Stimulated activated CD8-positive, alpha-beta memory T cell treated with anti-CD3 and anti-CD28 coated beads, Interleukin-15, amount 100 ng/mL, for 48 hours (primary cell): ENCODE measurements at regions not wholly inside any gene's neighbourhood (a gene's known extent, or its start where the extent isn't known, plus 50 kb on each side); places are given as distances from the start of the nearest gene placed in this dataset.

ENCODE experiments used
- DNase-seq, 2 donors: peaks; one replicate each; pipeline ENCODE4 v3.0.0-alpha.2; 2020; ENCODE audit warnings: low read depth in 2 of 2

DNA sequence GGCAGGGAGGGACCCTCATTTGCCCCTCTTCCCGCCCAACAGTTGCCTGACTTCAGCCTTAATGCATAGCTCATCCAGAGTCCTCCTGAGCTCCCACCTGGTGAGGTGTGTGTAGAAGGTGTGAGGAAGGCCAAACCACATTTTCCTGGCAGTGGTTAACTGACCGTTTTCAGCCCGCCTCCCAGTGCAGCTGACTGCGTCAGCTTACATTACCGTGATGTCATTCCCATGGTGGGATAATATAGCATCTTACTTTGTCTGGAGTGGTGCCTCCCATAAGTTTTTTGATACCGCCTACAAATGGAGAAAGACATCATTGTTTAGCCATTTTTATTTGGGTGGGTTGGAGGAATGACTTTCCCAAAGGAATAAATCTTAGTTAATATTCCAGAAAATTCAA is 151.9 kb downstream of the C9orf152 start:
- DNase-seq, result no peak

- DNase-seq, result no peak
Measured at GRCh38 chr9:110058304-110058953, 149.5 kb downstream of the C9orf152 start.

DNA sequence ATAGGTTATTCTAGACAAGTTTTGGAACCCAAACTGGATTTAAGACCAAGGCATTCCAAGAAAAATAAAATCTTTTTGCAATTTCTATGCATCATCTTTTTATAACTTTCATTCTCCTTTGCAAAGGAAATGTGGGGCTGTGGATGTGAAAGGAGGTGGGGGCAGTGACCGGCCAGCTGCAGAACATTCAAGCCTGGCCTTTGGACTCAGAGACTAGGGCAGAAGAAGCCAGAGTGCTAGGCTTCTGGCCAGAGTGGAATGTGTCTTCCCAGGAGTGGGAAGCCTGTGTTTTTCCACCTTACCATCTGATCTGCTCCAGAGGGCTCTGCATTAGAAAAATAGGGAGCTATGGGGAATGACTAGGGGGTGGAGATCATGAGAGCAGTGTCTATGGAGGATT is 148.5 kb downstream of the C9orf152 start:
- DNase-seq, result no peak

GRCh38 chr9:110064803-110065202 is 143.2 kb downstream of the C9orf152 start:
- no peak for DNase-seq

GRCh38 chr9:110065532-110065931 is 142.4 kb downstream of the C9orf152 start:
- no peak for DNase-seq

- DNase-seq, result no peak
Measured at GRCh38 chr9:110066929-110067716, 140.8 kb downstream of the C9orf152 start.

DNA sequence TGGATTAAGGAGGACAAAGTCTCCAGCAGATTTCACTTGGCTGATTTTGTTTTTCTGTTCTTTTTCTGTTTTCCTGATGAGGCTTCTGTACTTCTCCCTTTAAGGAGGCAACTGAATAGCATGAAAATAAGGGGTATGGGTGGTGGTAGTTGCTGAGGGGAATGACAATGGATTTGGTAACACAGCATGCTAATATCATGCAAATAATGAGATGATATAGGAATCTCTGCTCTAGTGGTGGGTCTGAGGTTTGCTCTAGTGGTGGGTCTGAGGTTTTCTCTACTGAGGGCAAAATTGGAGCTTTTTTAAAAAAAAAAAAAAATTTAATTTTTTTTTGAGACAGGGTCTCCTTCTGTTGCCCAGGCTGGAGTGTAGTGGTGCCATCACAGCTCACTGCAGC is 139.7 kb downstream of the C9orf152 start:
- no peak for DNase-seq

DNA sequence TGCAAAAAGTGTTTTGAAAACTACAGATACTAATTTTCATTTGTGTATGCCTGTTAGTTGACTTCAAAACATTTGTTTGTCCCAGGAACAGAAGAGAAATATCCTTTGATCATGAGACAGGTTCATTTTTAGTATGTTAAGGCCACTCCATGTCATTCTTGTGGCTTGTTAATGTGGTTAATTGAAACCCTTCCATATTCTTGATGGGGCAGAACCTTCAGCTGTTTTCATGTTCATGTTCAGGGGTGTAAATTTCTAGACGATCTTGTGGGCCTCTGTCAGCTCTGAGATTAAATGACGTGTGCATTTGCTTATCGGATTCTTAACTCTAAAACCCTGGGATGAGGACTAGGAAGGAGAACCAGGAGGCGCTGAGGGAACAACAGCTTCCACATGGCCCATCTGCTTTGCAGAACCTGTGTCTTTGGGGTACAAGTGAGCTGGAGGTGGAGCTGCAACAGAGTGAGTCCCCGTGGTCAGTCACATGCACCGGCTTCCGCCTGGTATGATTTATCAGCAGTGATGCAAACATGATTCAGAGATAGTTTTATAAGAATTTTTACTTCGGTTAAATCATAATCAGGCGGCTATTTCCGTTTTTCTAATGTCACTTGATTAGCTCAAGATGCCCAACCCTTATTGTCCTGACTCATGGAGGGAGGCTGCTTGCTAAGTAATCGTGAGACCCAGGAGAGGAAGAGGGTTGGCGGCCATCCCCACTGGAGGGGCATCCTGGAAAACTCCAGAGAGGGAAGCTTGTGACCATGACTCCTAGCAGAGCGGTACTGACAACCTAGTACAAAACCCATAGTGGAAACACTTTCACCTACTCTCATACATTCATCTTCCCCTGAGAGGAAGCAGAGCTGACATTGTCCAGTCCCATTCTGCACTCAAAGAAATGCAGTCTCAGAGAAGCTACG is 138.4 kb downstream of the C9orf152 start:
- DNase-seq, result no peak

DNA sequence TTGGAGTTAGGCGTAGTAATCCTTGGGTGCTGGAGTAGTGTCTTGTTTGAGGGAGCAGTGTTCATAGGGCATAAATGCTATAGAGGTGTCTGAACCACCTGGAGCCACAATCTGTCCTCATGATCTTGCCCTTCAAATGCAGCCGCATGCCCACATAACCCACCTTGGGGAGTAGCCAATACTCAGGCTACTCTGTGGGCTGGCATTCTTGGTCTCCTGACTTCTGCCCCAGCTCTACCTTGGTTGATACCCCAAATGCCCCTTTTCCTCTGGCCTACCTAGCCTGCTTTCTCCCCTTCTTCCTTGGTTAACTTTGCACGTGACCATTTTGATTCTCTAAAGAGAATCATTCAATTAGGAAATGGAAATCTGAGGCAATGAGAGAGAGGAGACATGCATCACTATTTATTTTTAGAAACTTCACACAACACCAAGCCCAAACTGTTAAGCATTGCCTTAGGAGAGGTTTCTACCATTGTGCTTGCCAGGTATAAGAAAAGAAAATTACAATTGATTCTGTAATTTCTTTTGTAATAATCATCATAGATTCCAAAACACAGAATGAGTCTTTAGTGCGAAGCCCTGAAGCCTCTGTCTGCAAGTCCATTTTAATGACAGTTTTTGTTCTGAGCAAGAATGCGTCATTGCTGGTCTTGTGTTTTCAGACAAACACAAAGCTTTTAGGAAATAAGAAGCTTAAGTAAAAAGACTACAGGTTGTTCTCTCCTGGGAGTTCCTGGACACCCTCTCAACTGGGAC is 135.2 kb downstream of the C9orf152 start:
- no peak for DNase-seq

- DNase-seq, result no peak
Measured at GRCh38 chr9:110073356-110073905, 134.5 kb downstream of the C9orf152 start.

DNA sequence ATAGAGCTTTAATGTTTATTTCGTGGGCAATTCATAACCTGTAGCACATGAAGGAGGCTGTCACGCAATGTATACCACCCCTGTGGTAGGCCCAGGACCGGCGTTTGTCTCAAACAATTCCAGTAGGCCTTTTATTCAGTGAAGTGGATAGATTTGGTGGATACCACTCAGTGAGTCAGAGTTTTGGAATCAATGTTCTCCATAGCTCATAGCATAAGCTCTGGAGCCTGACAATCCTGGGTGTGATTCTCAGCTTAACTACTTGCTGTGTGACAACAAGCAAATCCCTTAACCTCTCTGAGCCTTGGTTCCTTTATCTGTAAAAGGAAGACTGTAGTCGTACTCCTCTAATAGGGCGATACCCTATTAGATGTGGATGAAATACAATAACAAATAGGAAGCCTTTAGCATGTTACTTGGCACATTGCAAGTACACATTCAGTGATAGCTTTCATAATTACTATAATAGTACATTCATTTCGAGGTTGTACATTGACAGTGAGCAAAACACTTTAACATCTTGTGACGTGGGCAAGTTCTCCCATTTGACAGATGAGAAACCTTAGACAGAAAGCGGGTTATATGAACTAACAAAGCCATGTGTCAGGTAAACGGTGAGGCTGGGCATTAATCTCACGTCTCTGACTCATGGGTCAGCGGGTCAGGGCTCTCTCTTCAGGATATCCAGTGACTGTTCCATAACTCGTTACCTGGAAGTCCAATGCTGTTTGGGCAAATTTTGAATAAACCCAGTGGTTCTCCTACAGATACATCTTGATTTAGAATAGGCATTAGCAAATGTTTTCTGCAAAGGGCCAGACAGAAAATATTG is 130.8 kb downstream of the C9orf152 start:
- DNase-seq, result no peak

DNA sequence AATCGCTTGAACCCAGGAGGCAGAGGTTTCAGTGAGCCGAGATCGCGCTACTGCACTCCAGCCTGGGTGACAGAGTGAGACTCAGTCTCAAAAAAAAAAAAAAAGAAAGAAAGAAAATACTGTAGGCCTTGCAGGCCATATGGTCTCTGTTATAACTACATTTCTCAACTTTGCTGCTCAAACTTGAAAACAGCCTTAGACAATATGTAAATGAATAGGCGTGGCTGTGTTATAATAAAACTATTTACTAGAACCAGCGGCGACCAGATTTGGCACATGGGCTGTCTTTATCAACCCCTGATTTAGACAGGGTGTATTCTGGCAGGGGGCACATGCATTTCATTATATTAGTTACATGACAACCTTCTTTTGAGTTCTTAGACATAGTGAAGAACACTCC is 130.0 kb downstream of the C9orf152 start:
- no peak for DNase-seq

DNA sequence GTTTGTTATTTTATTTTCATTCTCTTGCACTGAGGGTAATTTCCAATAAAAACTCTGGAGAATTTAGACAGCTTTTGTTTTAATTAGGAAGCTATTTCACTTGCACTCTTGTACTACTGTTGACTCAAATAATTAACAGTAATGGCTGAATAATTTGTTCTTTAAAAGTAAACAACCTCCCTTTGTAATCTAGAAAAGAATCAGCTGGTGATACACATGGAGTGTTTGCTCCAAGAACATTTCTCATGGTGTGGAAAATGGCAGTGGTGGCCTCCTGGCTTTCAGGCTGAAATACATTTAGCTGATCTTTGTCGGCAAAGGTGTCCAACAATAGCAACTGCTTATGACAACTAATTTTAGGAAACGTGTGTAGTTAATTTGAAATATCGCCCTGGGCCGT is 129.4 kb downstream of the C9orf152 start:
- DNase-seq, result no peak

GRCh38 chr9:110081395-110081794 is 126.6 kb downstream of the C9orf152 start:
- no peak for DNase-seq

- DNase-seq, result no peak
Measured at GRCh38 chr9:110083866-110084265, 124.1 kb downstream of the C9orf152 start.

DNA sequence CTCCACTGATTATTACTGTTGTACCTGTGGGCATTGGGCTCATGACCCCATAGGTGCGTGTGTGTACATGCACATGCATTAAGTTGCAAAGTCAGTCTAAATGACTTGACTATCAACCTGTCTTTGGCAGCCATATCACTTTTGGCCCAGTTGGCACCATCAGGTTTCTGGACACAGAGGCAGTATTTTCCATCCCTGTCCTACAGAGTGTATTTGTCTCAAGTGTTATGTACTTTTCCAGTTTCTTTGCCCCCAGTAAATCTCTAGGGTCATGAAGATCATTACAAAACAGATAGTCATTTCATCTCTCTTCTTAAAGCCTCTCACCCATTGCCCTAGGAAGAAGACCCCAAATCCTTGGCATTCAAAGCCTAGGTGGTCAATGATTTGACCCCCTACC is 121.4 kb downstream of the C9orf152 start:
- DNase-seq, result no peak

GRCh38 chr9:110087605-110088004 is 120.4 kb downstream of the C9orf152 start:
- DNase-seq, result no peak

GRCh38 chr9:110088099-110088498 is 119.9 kb downstream of the C9orf152 start:
- no peak for DNase-seq

GRCh38 chr9:110089681-110090370 is 118.1 kb downstream of the C9orf152 start:
- DNase-seq, result no peak

- no peak for DNase-seq
Measured at GRCh38 chr9:110092792-110093191, 115.2 kb downstream of the C9orf152 start.
